Hepatocyte (in vitro differentiated cells): ENCODE measurements at regions not wholly inside any gene's neighbourhood (a gene's known extent, or its start where the extent isn't known, plus 50 kb on each side); places are given as distances from the start of the nearest gene placed in this dataset.

ENCODE experiments used
- DNase-seq: peaks from one replicate; pipeline ENCODE4 v3.0.0-alpha.2; 2016; ENCODE audit warnings: low spot score
- H2AFZ ChIP-seq: fragments of 200-600 bp; sonication (generic); 2 replicates; pipeline ENCODE4 v1.6.0; 2016; ENCODE audit warnings: antibody characterized with exemption, mild to moderate bottlenecking
- H3K27ac ChIP-seq: fragments of 200-600 bp; sonication (generic); 2 replicates; pipeline ENCODE4 v1.5.1; 2016; ENCODE audit warnings: mild to moderate bottlenecking
- H3K27me3 ChIP-seq: fragments of 200-600 bp; sonication (generic); 2 replicates; pipeline ENCODE4 v1.6.1; 2016
- H3K36me3 ChIP-seq: fragments of 200-600 bp; sonication (generic); replicated peaks from 2 replicates; pipeline ENCODE4 v1.5.1; 2016; ENCODE audit warnings: low read depth; ENCODE audit not compliant: insufficient read depth
- H3K4me1 ChIP-seq: fragments of 200-600 bp; sonication (generic); 2 replicates; pipeline ENCODE4 v1.5.1; 2016; ENCODE audit warnings: mild to moderate bottlenecking, moderate library complexity; ENCODE audit not compliant: insufficient read depth
- H3K4me2 ChIP-seq: fragments of 200-600 bp; sonication (generic); 2 replicates; pipeline ENCODE4 v1.6.0; 2016
- H3K4me3 ChIP-seq: fragments of 200-600 bp; sonication (generic); 2 replicates; pipeline ENCODE4 v1.5.1; 2016; ENCODE audit warnings: mild to moderate bottlenecking
- H3K79me2 ChIP-seq: fragments of 200-600 bp; sonication (generic); 2 replicates; pipeline ENCODE4 v1.6.0; 2017; ENCODE audit warnings: mild to moderate bottlenecking
- H3K9me2 ChIP-seq: fragments of 200-600 bp; sonication (generic); replicated peaks from 2 replicates; pipeline ENCODE4 v1.6.0; 2017; ENCODE audit warnings: mild to moderate bottlenecking; ENCODE audit not compliant: insufficient read depth
- H3K9me3 ChIP-seq: fragments of 200-600 bp; sonication (generic); 2 replicates; pipeline ENCODE4 v1.5.1; 2016; ENCODE audit warnings: low read depth, mild to moderate bottlenecking
- H4K20me1 ChIP-seq: fragments of 200-600 bp; sonication (generic); 2 replicates; pipeline ENCODE4 v1.6.0; 2016; ENCODE audit warnings: mild to moderate bottlenecking; ENCODE audit not compliant: insufficient read depth, poor library complexity, severe bottlenecking
- CTCF ChIP-seq: fragments of 200-600 bp; sonication (generic); IDR thresholded peaks from 2 replicates; pipeline ENCODE4 v1.5.1; 2016; ENCODE audit warnings: antibody characterized with exemption, mild to moderate bottlenecking; ENCODE audit not compliant: poor library complexity
- EZH2 ChIP-seq: fragments of 200-600 bp; sonication (generic); IDR thresholded peaks from 2 replicates; pipeline ENCODE4 v1.6.1; 2016; ENCODE audit warnings: antibody characterized with exemption, mild to moderate bottlenecking, borderline replicate concordance
- EZH2phosphoT487 ChIP-seq: fragments of 200-600 bp; sonication (generic); IDR thresholded peaks from one replicate; pipeline ENCODE4 v1.6.1; 2018; ENCODE audit warnings: antibody characterized with exemption, mild to moderate bottlenecking, low read depth, moderate library complexity; ENCODE audit not compliant: unreplicated experiment, severe bottlenecking
- WGBS: methylation state at CpG from one replicate; pipeline ENCODE4 v1.1.6; 2016; ENCODE audit warnings: low lambda C conversion rate; ENCODE audit errors: missing lambda C conversion rate; 5-methylcytosine and 5-hydroxymethylcytosine counted together

GRCh38 chr6:104563306-104563705 is 296.4 kb downstream of the HACE1 start:
- no peaks in the 10 kb centered on the region for H3K9me2 ChIP-seq
- no peaks in the 10 kb centered on the region for H3K27me3 ChIP-seq
- 87% methylated on average over 3 of the region's 3 CpGs for WGBS
- no peak overlapping the region for H3K27ac ChIP-seq
- no peaks in the 10 kb centered on the region for H4K20me1 ChIP-seq
- H3K4me2 ChIP-seq: no peak overlapping the region
- H2AFZ ChIP-seq: no peak overlapping the region
- TF ChIP-seq EZH2phosphoT487: no peak
- no peak for TF ChIP-seq CTCF
- TF ChIP-seq EZH2: no peak
- no peak overlapping the region for H3K4me3 ChIP-seq
- H3K79me2 ChIP-seq: no peaks in the 10 kb centered on the region
- no peak for DNase-seq
- H3K4me1 ChIP-seq: no peaks in the 10 kb centered on the region
- no peaks in the 10 kb centered on the region for H3K36me3 ChIP-seq
- H3K9me3 ChIP-seq: no peaks in the 10 kb centered on the region

- H2AFZ ChIP-seq: no peak overlapping the region
- no peaks in the 10 kb centered on the region for H3K9me2 ChIP-seq
- H3K27ac ChIP-seq: no peak overlapping the region
- no peak for DNase-seq
- no peaks in the 10 kb centered on the region for H3K27me3 ChIP-seq
- 82% methylated on average over 3 of the region's 3 CpGs for WGBS
- TF ChIP-seq EZH2phosphoT487 (no peak), EZH2 (no peak), CTCF (no peak)
- no peaks in the 10 kb centered on the region for H3K9me3 ChIP-seq
- no peaks in the 10 kb centered on the region for H4K20me1 ChIP-seq
- no peaks in the 10 kb centered on the region for H3K79me2 ChIP-seq
- no peak overlapping the region for H3K4me2 ChIP-seq
- H3K4me3 ChIP-seq: no peak overlapping the region
- H3K36me3 ChIP-seq: no peaks in the 10 kb centered on the region
- no peaks in the 10 kb centered on the region for H3K4me1 ChIP-seq
These were observed 300.1 kb downstream of the HACE1 start for GRCh38 chr6:104559435-104560202.

- H3K9me2 ChIP-seq: no peaks in the 10 kb centered on the region
- no peak for TF ChIP-seq EZH2
- no peak for TF ChIP-seq EZH2phosphoT487
- no peak for TF ChIP-seq CTCF
- H3K4me2 ChIP-seq: no peak overlapping the region
- whole genome bisulfite sequencing: 77% methylated on average over 3 of the region's 3 CpGs
- H2AFZ ChIP-seq: no peak overlapping the region
- H3K36me3 ChIP-seq: no peaks in the 10 kb centered on the region
- no peaks in the 10 kb centered on the region for H3K27me3 ChIP-seq
- no peaks in the 10 kb centered on the region for H3K4me1 ChIP-seq
- DNase-seq: no peak
- H3K79me2 ChIP-seq: no peaks in the 10 kb centered on the region
- no peaks in the 10 kb centered on the region for H3K9me3 ChIP-seq
- H4K20me1 ChIP-seq: no peaks in the 10 kb centered on the region
- no peak overlapping the region for H3K27ac ChIP-seq
- no peak overlapping the region for H3K4me3 ChIP-seq
These were observed 301.0 kb downstream of the HACE1 start for GRCh38 chr6:104558746-104559145.

DNA sequence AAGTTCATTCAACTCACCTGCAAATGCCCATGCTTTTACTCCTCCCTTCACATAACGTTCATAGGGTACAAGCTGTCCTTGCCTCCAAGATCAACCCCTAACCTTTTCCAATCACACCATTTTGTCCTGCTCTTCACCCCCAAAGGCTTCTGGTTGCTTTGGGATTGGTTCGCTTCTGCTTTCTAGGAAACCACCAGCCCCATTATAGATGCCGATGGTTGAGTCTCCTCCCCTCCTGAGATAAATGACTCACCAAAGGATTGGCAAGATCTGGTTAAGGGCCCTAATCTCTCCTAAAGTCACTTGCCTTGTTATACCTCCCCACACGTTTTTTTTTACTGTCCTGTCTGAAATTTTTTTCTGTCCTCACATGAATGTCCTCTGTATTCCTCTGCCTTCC is 311.4 kb downstream of the HACE1 start:
- Histone ChIP-seq H3K27me3 (no peaks in the 10 kb centered on the region), H3K4me2 (no peak overlapping the region), H3K4me3 (no peak overlapping the region), H3K36me3 (no peaks in the 10 kb centered on the region), H3K4me1 (no peaks in the 10 kb centered on the region), H3K9me2 (no peaks in the 10 kb centered on the region), H3K9me3 (no peaks in the 10 kb centered on the region), H4K20me1 (no peaks in the 10 kb centered on the region), H3K79me2 (no peaks in the 10 kb centered on the region), H2AFZ (no peak overlapping the region), H3K27ac (no peak overlapping the region)
- 84% methylated on average over 4 of the region's 4 CpGs for WGBS
- DNase-seq: no peak
- TF ChIP-seq EZH2phosphoT487 (no peak), CTCF (no peak), EZH2 (no peak)
